ENCODE measurements at regions not wholly inside any gene's neighbourhood (a gene's known extent, or its start where the extent isn't known, plus 50 kb on each side); places are given as distances from the start of the nearest gene placed in this dataset.

DNA sequence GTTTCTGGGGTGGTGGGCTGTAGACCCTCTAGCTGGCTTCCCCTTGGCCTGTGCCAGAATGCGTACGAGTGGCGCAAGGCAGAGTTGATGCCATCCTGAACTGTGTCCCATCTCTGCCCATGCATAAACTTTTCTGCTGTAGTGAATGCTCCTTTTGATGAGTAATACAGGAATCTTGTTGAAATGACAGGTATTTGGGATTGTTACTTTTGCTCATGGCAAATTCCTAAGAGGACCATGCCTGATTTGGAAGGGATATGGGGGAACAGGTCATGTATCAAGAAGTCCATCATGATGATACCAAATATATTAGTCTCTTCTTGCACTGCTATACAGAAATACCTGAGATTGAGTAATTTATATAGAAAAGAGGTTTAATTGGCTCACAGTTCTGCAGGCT lies 648.0 kb downstream of the SLC4A3 start:
- TF ChIP-seq POLR2A (IDR thresholded peaks at IDR 0.05) (no peak), POLR2AphosphoS5 (IDR thresholded peaks at IDR 0.05) (no peak)
- TF ChIP-seq, protein P1, sequence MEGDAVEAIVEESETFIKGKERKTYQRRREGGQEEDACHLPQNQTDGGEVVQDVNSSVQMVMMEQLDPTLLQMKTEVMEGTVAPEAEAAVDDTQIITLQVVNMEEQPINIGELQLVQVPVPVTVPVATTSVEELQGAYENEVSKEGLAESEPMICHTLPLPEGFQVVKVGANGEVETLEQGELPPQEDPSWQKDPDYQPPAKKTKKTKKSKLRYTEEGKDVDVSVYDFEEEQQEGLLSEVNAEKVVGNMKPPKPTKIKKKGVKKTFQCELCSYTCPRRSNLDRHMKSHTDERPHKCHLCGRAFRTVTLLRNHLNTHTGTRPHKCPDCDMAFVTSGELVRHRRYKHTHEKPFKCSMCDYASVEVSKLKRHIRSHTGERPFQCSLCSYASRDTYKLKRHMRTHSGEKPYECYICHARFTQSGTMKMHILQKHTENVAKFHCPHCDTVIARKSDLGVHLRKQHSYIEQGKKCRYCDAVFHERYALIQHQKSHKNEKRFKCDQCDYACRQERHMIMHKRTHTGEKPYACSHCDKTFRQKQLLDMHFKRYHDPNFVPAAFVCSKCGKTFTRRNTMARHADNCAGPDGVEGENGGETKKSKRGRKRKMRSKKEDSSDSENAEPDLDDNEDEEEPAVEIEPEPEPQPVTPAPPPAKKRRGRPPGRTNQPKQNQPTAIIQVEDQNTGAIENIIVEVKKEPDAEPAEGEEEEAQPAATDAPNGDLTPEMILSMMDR (IDR thresholded peaks at IDR 0.05 in 8 of 11, conservative IDR thresholded peaks at IDR 0.05 in 3 of 11): no peak
- intact Hi-C loops (cut with DNase I; ENCODE audit: low total_unique reads): no loop called here
- no peaks in the 10 kb centered on the region for H3K27me3 ChIP-seq (replicated peaks in 1 of 7)

DNA sequence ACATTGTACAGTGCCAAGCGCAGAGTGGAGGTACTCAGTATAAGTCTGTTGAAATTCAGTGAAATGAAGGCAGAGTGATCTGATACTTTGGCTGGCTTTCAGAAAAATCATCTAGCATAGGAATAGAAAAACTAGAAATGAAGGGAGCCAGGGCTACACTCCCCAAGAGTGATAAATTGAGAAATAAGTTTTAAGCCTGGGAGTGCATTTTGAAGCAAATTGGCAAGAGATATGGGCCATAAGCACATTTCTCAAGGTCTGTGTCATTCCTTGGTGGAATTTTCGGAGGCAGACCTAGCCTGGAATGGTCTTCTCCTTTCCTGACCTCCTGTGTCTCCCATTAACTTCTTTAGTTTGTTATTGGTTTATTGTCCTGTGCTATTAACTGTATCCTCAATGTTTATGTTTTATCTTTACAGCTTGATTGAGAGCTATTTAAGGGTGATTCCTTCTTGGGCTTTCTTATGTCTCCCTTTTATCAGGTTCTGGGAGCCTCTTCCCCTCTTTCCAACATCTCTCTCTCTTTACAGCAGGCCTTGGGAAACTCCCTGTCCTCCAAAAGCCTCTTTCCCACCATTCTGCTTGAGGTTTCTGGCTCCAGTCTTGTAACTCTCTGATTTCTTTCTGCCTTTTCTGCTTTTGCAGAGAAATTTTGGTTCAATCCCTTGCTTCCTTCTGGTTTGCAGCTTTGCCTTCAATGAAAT lies 649.5 kb downstream of the SLC4A3 start:
- TF ChIP-seq POLR2AphosphoS5 (IDR thresholded peaks at IDR 0.05): no peak
- TF ChIP-seq, protein P1 (IDR thresholded peaks at IDR 0.05 in 8 of 11, conservative IDR thresholded peaks at IDR 0.05 in 3 of 11): no peak
- no peak for TF ChIP-seq POLR2A (IDR thresholded peaks at IDR 0.05)
- Histone ChIP-seq H3K9me3 (no peaks in the 10 kb centered on the region), H3K4me1 (no peaks in the 10 kb centered on the region), H3K36me3 (no peaks in the 10 kb centered on the region), H3K4me3 (no peak overlapping the region), H3K27me3 (replicated peaks in 1 of 7) (no peaks in the 10 kb centered on the region), H3K27ac (no peak overlapping the region)
- DNase-seq: no peak
- intact Hi-C loops (cut with DNase I; ENCODE audit: low total_unique reads): no loop called here
- 63 to 81% (median 70%) methylated on average over 2 of the region's 2 CpGs for WGBS, 5 donors

More for the DNA sequence above, 648.0 kb downstream of the SLC4A3 start:
- Histone ChIP-seq H3K27ac (no peak overlapping the region), H3K36me3 (no peaks in the 10 kb centered on the region), H3K9me3 (no peaks in the 10 kb centered on the region), H3K4me1 (no peaks in the 10 kb centered on the region), H3K4me3 (no peak overlapping the region)
- WGBS, 5 donors: 70 to 97% (median 90%) methylated on average over 3 of the region's 3 CpGs
- no peak for DNase-seq

DNA sequence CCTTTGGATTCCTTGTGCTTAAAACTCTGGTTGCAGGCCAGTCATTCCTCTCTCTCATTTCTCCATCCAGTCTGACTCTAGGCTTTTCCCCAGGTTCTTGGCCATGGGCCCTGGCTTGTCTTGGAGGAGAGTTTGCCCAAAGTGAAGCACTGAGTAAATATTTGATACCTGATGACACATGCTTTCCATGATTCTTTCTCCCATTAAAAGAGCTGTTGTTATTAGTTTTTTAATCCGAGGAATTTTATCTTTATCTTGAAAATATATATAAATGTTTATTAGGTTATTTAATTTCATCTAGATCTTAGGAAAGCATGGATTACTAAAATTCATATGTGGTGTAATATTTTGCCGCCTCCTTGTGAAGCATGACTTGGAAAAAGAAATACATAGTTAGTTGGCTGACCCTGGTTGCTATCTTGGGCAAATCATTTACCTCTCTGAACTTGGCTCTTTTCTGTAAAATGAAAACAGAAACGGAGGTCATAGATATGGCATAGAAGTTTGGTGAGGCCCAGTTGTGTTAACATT lies 650.1 kb downstream of the SLC4A3 start:
- intact Hi-C loops (cut with DNase I; ENCODE audit: low total_unique reads): no loop called here
- no peak overlapping the region for H3K27ac ChIP-seq
- 71 to 87% (median 79%) methylated on average over 3 of the region's 3 CpGs for WGBS, 5 donors

DNA sequence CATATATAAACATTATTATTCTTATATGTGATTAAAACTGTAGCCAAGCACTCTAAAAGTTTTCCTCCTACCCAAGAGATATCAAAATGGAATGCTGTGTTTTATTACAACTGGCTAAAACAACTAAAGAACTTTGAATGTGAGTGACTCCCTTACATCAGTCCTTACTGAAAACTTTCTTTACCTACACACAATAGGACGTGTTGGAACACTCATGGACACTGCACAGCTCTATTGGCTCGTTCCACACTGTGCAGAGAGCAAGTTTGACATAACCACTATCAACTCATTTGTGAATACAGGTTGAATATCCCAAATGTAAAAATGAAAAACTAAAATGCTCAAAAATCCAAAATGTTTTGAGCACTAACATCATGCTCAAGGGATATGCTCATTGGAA lies 650.6 kb downstream of the SLC4A3 start:
- Histone ChIP-seq H3K36me3 (no peaks in the 10 kb centered on the region), H3K4me3 (no peak overlapping the region), H3K9me3 (no peaks in the 10 kb centered on the region), H3K4me1 (no peaks in the 10 kb centered on the region), H3K27me3 (replicated peaks in 1 of 7) (no peaks in the 10 kb centered on the region), H3K27ac (no peak overlapping the region)
- intact Hi-C loops (cut with DNase I; ENCODE audit: low total_unique reads): no loop called here
- WGBS, 5 donors: 36 to 45% (median 42%) methylated on average over 2 of the region's 2 CpGs
- DNase-seq: no peak
- TF ChIP-seq POLR2AphosphoS5 (IDR thresholded peaks at IDR 0.05): no peak
- TF ChIP-seq POLR2A (IDR thresholded peaks at IDR 0.05): no peak
- TF ChIP-seq, protein P1 (IDR thresholded peaks at IDR 0.05 in 8 of 11, conservative IDR thresholded peaks at IDR 0.05 in 3 of 11): no peak

More for the DNA sequence above, 650.1 kb downstream of the SLC4A3 start:
- DNase-seq: no peak
- no peak overlapping the region for H3K4me3 ChIP-seq
- H3K27me3 ChIP-seq (replicated peaks in 1 of 7): no peaks in the 10 kb centered on the region
- H3K4me1 ChIP-seq: no peaks in the 10 kb centered on the region
- H3K36me3 ChIP-seq: no peaks in the 10 kb centered on the region
- no peak for TF ChIP-seq POLR2AphosphoS5 (IDR thresholded peaks at IDR 0.05)
- TF ChIP-seq, protein P1 (IDR thresholded peaks at IDR 0.05 in 8 of 11, conservative IDR thresholded peaks at IDR 0.05 in 3 of 11): no peak
- no peak for TF ChIP-seq POLR2A (IDR thresholded peaks at IDR 0.05)
- no peaks in the 10 kb centered on the region for H3K9me3 ChIP-seq
